Osteocyte (in vitro differentiated cells): ENCODE measurements at regions not wholly inside any gene's neighbourhood (a gene's known extent, or its start where the extent isn't known, plus 50 kb on each side); places are given as distances from the start of the nearest gene placed in this dataset.

Source experiments
- DNase-seq: peaks from one replicate; pipeline ENCODE4 v3.0.0; 2021; ENCODE audit warnings: mixed read lengths; ENCODE audit not compliant: unreplicated experiment; ENCODE audit errors: extremely low spot score
- H3K27ac Mint-ChIP-seq: one replicate; pipeline ENCODE4 v1.8.0; 2021; ENCODE audit warnings: mild to moderate bottlenecking, mixed read lengths; ENCODE audit not compliant: unreplicated experiment
- H3K27me3 Mint-ChIP-seq: one replicate; pipeline ENCODE4 v1.8.0; 2021; ENCODE audit warnings: mixed read lengths; ENCODE audit not compliant: unreplicated experiment
- H3K36me3 Mint-ChIP-seq: one replicate; pipeline ENCODE4 v1.8.0; 2021; ENCODE audit warnings: mixed read lengths; ENCODE audit not compliant: unreplicated experiment
- H3K4me1 Mint-ChIP-seq: one replicate; pipeline ENCODE4 v1.8.0; 2021; ENCODE audit warnings: mixed read lengths; ENCODE audit not compliant: unreplicated experiment
- H3K4me3 Mint-ChIP-seq: one replicate; pipeline ENCODE4 v1.8.0; 2021; ENCODE audit warnings: mild to moderate bottlenecking, moderate library complexity, mixed read lengths; ENCODE audit not compliant: unreplicated experiment
- H3K9me3 Mint-ChIP-seq: one replicate; pipeline ENCODE4 v1.8.0; 2021; ENCODE audit warnings: mixed read lengths; ENCODE audit not compliant: unreplicated experiment
- TF ChIP-seq, protein P1 (sequence below): fragments of 200-600 bp; sonication (generic); IDR thresholded peaks from 2 replicates; pipeline ENCODE4 v1.5.0; 2021; ENCODE audit warnings: antibody characterized with exemption, mild to moderate bottlenecking, moderate library complexity

DNA sequence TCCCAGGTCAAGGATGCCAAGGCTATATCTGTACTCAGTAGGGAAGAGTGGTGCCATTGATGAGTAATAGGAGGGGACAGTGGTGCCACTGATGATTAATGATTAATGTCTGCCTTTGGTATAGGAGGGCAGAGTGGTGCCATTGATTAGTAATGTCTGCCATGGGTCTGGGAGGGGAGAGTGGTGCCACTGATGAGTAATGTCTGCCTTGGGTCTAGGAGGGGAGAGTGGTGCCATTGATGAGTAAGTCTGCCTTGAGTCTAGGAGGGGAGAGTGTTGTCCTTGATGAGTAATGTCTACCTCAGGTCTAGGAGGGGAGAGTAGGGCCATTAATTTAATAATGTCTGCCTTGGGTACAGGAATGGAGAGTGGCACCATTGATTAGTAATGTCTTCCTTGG is 507.8 kb upstream of the EEF2KMT start:
- H3K9me3 Mint-ChIP-seq = peaks cover 21% of the 10 kb centered on the region
- TF ChIP-seq, protein P1, sequence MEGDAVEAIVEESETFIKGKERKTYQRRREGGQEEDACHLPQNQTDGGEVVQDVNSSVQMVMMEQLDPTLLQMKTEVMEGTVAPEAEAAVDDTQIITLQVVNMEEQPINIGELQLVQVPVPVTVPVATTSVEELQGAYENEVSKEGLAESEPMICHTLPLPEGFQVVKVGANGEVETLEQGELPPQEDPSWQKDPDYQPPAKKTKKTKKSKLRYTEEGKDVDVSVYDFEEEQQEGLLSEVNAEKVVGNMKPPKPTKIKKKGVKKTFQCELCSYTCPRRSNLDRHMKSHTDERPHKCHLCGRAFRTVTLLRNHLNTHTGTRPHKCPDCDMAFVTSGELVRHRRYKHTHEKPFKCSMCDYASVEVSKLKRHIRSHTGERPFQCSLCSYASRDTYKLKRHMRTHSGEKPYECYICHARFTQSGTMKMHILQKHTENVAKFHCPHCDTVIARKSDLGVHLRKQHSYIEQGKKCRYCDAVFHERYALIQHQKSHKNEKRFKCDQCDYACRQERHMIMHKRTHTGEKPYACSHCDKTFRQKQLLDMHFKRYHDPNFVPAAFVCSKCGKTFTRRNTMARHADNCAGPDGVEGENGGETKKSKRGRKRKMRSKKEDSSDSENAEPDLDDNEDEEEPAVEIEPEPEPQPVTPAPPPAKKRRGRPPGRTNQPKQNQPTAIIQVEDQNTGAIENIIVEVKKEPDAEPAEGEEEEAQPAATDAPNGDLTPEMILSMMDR = no peak
- no peak overlapping the region for H3K4me3 Mint-ChIP-seq
- H3K27me3 Mint-ChIP-seq = no peaks in the 10 kb centered on the region
- no peak for DNase-seq
- H3K27ac Mint-ChIP-seq = no peak overlapping the region
- no peaks in the 10 kb centered on the region for H3K4me1 Mint-ChIP-seq
- H3K36me3 Mint-ChIP-seq = no peaks in the 10 kb centered on the region

GRCh38 chr16:5604770-5605169 is 507.2 kb upstream of the EEF2KMT start:
- H3K4me3 Mint-ChIP-seq = no peak overlapping the region
- no peaks in the 10 kb centered on the region for H3K27me3 Mint-ChIP-seq
- no peaks in the 10 kb centered on the region for H3K36me3 Mint-ChIP-seq
- H3K27ac Mint-ChIP-seq = no peak overlapping the region
- H3K4me1 Mint-ChIP-seq = no peaks in the 10 kb centered on the region
- peaks cover 21% of the 10 kb centered on the region for H3K9me3 Mint-ChIP-seq
- DNase-seq = no peak
- TF ChIP-seq, protein P1 = no peak

DNA sequence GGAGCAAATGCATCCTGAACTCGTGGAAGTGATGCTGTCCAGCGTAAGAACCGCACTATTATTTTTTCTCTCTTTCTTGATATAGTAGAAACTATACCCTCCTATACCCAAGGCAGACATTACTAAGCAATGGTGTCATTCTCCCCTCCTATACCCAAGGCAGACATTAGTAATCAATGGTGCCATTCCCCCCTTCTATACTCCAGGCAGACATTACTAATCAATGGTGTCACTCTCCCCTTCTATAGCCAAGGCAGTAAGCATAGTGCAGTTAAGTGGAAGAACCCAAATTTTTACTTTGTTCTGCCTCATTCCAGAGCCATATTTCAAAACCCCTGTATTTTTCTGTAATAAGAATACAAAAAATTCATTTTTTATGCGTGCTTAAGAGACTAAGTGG is 506.2 kb upstream of the EEF2KMT start:
- peaks cover 21% of the 10 kb centered on the region for H3K9me3 Mint-ChIP-seq
- no peaks in the 10 kb centered on the region for H3K36me3 Mint-ChIP-seq
- no peak overlapping the region for H3K27ac Mint-ChIP-seq
- DNase-seq = no peak
- TF ChIP-seq, protein P1 = no peak
- no peak overlapping the region for H3K4me3 Mint-ChIP-seq
- H3K27me3 Mint-ChIP-seq = no peaks in the 10 kb centered on the region
- H3K4me1 Mint-ChIP-seq = no peaks in the 10 kb centered on the region

GRCh38 chr16:5601957-5602356 is 504.4 kb upstream of the EEF2KMT start:
- no peak overlapping the region for H3K4me3 Mint-ChIP-seq
- H3K9me3 Mint-ChIP-seq = peaks cover 21% of the 10 kb centered on the region
- no peaks in the 10 kb centered on the region for H3K27me3 Mint-ChIP-seq
- H3K4me1 Mint-ChIP-seq = no peaks in the 10 kb centered on the region
- H3K27ac Mint-ChIP-seq = no peak overlapping the region
- no peaks in the 10 kb centered on the region for H3K36me3 Mint-ChIP-seq
- no peak for DNase-seq
- TF ChIP-seq, protein P1 = no peak

GRCh38 chr16:5598793-5599192 is 501.2 kb upstream of the EEF2KMT start:
- no peak for DNase-seq
- no peak overlapping the region for H3K4me3 Mint-ChIP-seq
- H3K9me3 Mint-ChIP-seq = peaks cover 33% of the 10 kb centered on the region
- H3K27ac Mint-ChIP-seq = no peak overlapping the region
- H3K36me3 Mint-ChIP-seq = no peaks in the 10 kb centered on the region
- TF ChIP-seq, protein P1 = no peak
- H3K27me3 Mint-ChIP-seq = no peaks in the 10 kb centered on the region
- no peaks in the 10 kb centered on the region for H3K4me1 Mint-ChIP-seq
